Kidney (tissue), 13 donors: ENCODE measurements at regions not wholly inside any gene's neighbourhood (a gene's known extent, or its start where the extent isn't known, plus 50 kb on each side); places are given as distances from the start of the nearest gene placed in this dataset.

Source experiments
- DNase-seq, 5 donors: peaks; one replicate each; pipeline ENCODE4 v3.0.0-alpha.2; 2013 to 2020
- FAIRE-seq: peaks from 2 replicates; lab custom pipeline; 2012; peaks lifted over from hg19 to GRCh38; lab: Jason Lieb, UNC
- H3K27ac ChIP-seq, 2 donors: one replicate each; pipeline ENCODE4 v1.7.0; 2013; ENCODE audit warnings: low read depth in 2 of 2, low read length in 2 of 2, inconsistent platforms in 1 of 2
- H3K27me3 ChIP-seq: one replicate; pipeline ENCODE4 v1.7.1; 2013; ENCODE audit warnings: low read length, inconsistent platforms; ENCODE audit not compliant: control insufficient read depth, insufficient read depth
- H3K36me3 ChIP-seq, 3 donors: one replicate each; pipeline versions ENCODE4 v1.7.0 to v1.7.1; 2013; ENCODE audit warnings: low read length in 3 of 3, control low read depth in 1 of 3, inconsistent platforms in 1 of 3; ENCODE audit not compliant: insufficient read depth in 3 of 3, control insufficient read depth in 2 of 3
- H3K4me1 ChIP-seq, 3 donors: one replicate each; pipeline versions ENCODE4 v1.7.0 to v1.7.1; 2013; ENCODE audit warnings: low read length in 3 of 3, inconsistent platforms in 1 of 3, low read depth in 1 of 3; ENCODE audit not compliant: control insufficient read depth in 2 of 3, insufficient read depth in 2 of 3
- H3K4me3 ChIP-seq, 3 donors: one replicate each; pipeline versions ENCODE4 v1.7.0 to v1.8.1; 2013; ENCODE audit warnings: low read length in 3 of 3, control low read depth in 1 of 3, inconsistent platforms in 1 of 3
- H3K9ac ChIP-seq, 3 donors: one replicate each; pipeline versions ENCODE4 v1.7.0 to v1.7.1; 2013; ENCODE audit warnings: low read length in 3 of 3, control low read depth in 1 of 3, inconsistent platforms in 1 of 3
- H3K9me3 ChIP-seq, 3 donors: one replicate each; pipeline versions ENCODE4 v1.7.0 to v1.7.1; 2013; ENCODE audit warnings: low read length in 3 of 3, control low read depth in 1 of 3, inconsistent platforms in 1 of 3; ENCODE audit not compliant: control insufficient read depth in 2 of 3, insufficient read depth in 1 of 3
- CTCF ChIP-seq: IDR thresholded peaks from 3 replicates; pipeline ENCODE4 v1.5.1; 2012; ENCODE audit warnings: mild to moderate bottlenecking, moderate library complexity, borderline replicate concordance; ENCODE audit not compliant: insufficient read depth; ENCODE audit errors: extremely low read depth
- intact Hi-C: fragments of 100-400 bp; cut with DNase I; formaldehyde crosslinking; loops from one replicate; pipeline ENCODE4 v1.11.1; 2022
- donor health status: control.
- donor health status: control.
- donor health status: control.
- donor health status: control.
- donor health status: control.
- donor health status: DM: yes; HTN: yes; CAD: no.
- donor health status: Normal renal cell carcinoma (clear cell type).

GRCh38 chr13:34002141-34002540, 184.2 kb downstream of the RFC3 start:
- FAIRE-seq: no peak
- Histone ChIP-seq H3K9me3 (no peaks in the 10 kb centered on the region), H3K27ac (no peak overlapping the region), H3K4me1 (no peaks in the 10 kb centered on the region), H3K36me3 (no peaks in the 10 kb centered on the region), H3K4me3 (no peak overlapping the region), H3K27me3 (no peaks in the 10 kb centered on the region), H3K9ac (no peak overlapping the region)
- TF ChIP-seq CTCF: no peak
- intact Hi-C loops: no loop called here
- DNase-seq: no peak

GRCh38 chr13:34002924-34003323, 185.0 kb downstream of the RFC3 start:
- Histone ChIP-seq H3K4me1 (no peaks in the 10 kb centered on the region), H3K4me3 (no peak overlapping the region), H3K27me3 (no peaks in the 10 kb centered on the region), H3K9me3 (no peaks in the 10 kb centered on the region), H3K36me3 (no peaks in the 10 kb centered on the region), H3K9ac (no peak overlapping the region), H3K27ac (no peak overlapping the region)
- intact Hi-C loops: no loop called here
- TF ChIP-seq CTCF: no peak
- DNase-seq (no peak), FAIRE-seq (no peak)

- FAIRE-seq (no peak), DNase-seq (no peak)
- Histone ChIP-seq H3K36me3 (no peaks in the 10 kb centered on the region), H3K9ac (no peak overlapping the region), H3K9me3 (no peaks in the 10 kb centered on the region), H3K4me3 (no peak overlapping the region), H3K27me3 (no peaks in the 10 kb centered on the region), H3K4me1 (no peaks in the 10 kb centered on the region), H3K27ac (no peak overlapping the region)
- no peak for TF ChIP-seq CTCF
- intact Hi-C loops: no loop called here
Observed at GRCh38 chr13:34003656-34004055, 185.7 kb downstream of the RFC3 start.

- Histone ChIP-seq H3K27me3 (no peaks in the 10 kb centered on the region), H3K4me1 (no peaks in the 10 kb centered on the region), H3K9ac (no peak overlapping the region), H3K27ac (no peak overlapping the region), H3K4me3 (no peak overlapping the region), H3K9me3 (no peaks in the 10 kb centered on the region), H3K36me3 (no peaks in the 10 kb centered on the region)
- DNase-seq: no peak
- no peak for TF ChIP-seq CTCF
- no peak for FAIRE-seq
- intact Hi-C loops: no loop called here
Observed at GRCh38 chr13:34004676-34005075, 186.7 kb downstream of the RFC3 start.
